Adrenal gland (tissue), 9 donors: ENCODE measurements at regions not wholly inside any gene's neighbourhood (a gene's known extent, or its start where the extent isn't known, plus 50 kb on each side); places are given as distances from the start of the nearest gene placed in this dataset.

Source experiments
- DNase-seq, 7 donors: peaks; one replicate each; pipeline ENCODE4 v3.0.0-alpha.2; 2019 to 2020
- H3K27ac ChIP-seq, 5 donors: fragments of 200-600 bp; sonication (generic) in 4 of 5; 1 replicate in 3 of 5; 2 replicates in 2 of 5; pipeline versions ENCODE4 v1.5.1 to v1.8.0; 2016 to 2020; ENCODE audit warnings: mild to moderate bottlenecking in 1 of 5
- H3K27me3 ChIP-seq: fragments of 200-600 bp; 2 replicates; pipeline ENCODE4 v1.8.0; 2021
- H3K36me3 ChIP-seq, 2 donors: fragments of 200-600 bp; replicated peaks in 1 of 2; 1 replicate in 1 of 2; 2 replicates in 1 of 2; pipeline versions ENCODE4 v1.5.1 to v1.8.0; 2018 to 2022
- H3K4me1 ChIP-seq, 2 donors: fragments of 200-600 bp; replicated peaks in 1 of 2; 1 replicate in 1 of 2; 2 replicates in 1 of 2; pipeline versions ENCODE4 v1.5.1 to v1.8.0; 2018 to 2021
- H3K4me3 ChIP-seq, 4 donors: fragments of 200-600 bp; sonication (generic) in 3 of 4; one replicate each; pipeline ENCODE4 v1.5.1; 2016 to 2018
- H3K9me3 ChIP-seq, 3 donors: fragments of 200-600 bp; sonication (generic) in 1 of 3; replicated peaks in 1 of 3; 1 replicate in 2 of 3; 2 replicates in 1 of 3; pipeline versions ENCODE4 v1.5.1 to v1.8.0; 2016 to 2021
- CTCF ChIP-seq, 6 experiments: fragments of 450-650 bp in 4 of 6; fragments of 200-600 bp in 2 of 6; sonication (generic) in 1 of 6; IDR thresholded peaks; 1 replicate in 5 of 6; 2 replicates in 1 of 6; pipeline versions ENCODE4 v1.5.1 to v1.8.0; 2016 to 2021; ENCODE audit warnings: antibody characterized with exemption in 6 of 6, mild to moderate bottlenecking in 2 of 6, moderate library complexity in 1 of 6
- POLR2A ChIP-seq, 2 donors: fragments of 450-650 bp; IDR thresholded peaks; one replicate each; pipeline ENCODE4 v1.6.1; 2017; ENCODE audit warnings: antibody characterized with exemption in 2 of 2, mild to moderate bottlenecking in 2 of 2, moderate library complexity in 1 of 2
- WGBS, 4 donors: extraction: QIAGEN DNeasy Blood & Tissue Kit in 2 of 4; methylation state at CpG; one replicate each; pipeline versions ENCODE4 v1.1.5 to v1.1.7; 2013 to 2017; 5-methylcytosine and 5-hydroxymethylcytosine counted together
- intact Hi-C, 2 donors: fragments of 100-400 bp; cut with DNase I; formaldehyde crosslinking; loops; one replicate each; pipeline versions ENCODE4 v1.14.1 to v1.15.0; 2022 to 2023
- donor health status: healthy with polysubstance abuse.
- donor health status: Bipolar disorder and iron deficiency.
- donor health status: DM: yes; HTN: yes; CAD: no.
- donor health status: DM: no; HTN: no; CAD: no.
- donor health status: DM: no; HTN: no; CAD: no.

GRCh38 chr16:51355195-51355594, 204.1 kb upstream of the SALL1 start:
- TF ChIP-seq CTCF (IDR thresholded peaks at IDR 0.05), result no peak
- no peak for TF ChIP-seq POLR2A (IDR thresholded peaks at IDR 0.05)
- Histone ChIP-seq H3K27me3 (no peaks in the 10 kb centered on the region), H3K4me3 (no peak overlapping the region), H3K36me3 (no peaks in the 10 kb centered on the region), H3K9me3 (no peaks in the 10 kb centered on the region), H3K4me1 (no peaks in the 10 kb centered on the region), H3K27ac (no peak overlapping the region)
- DNase-seq, result no peak
- 59 to 71% (median 70%) methylated on average over 6 of the region's 6 CpGs for WGBS, 4 donors
- intact Hi-C loops, result no loop called here

- no peak for DNase-seq
- H3K9me3 ChIP-seq, result no peaks in the 10 kb centered on the region
- H3K27me3 ChIP-seq, result no peaks in the 10 kb centered on the region
- WGBS, 4 donors, result 59 to 71% (median 65%) methylated on average over 3 of the region's 3 CpGs
- H3K27ac ChIP-seq, result no peak overlapping the region
- no peaks in the 10 kb centered on the region for H3K4me1 ChIP-seq
- intact Hi-C loops, result no loop called here
- H3K4me3 ChIP-seq, result no peak overlapping the region
- H3K36me3 ChIP-seq, result no peaks in the 10 kb centered on the region
- TF ChIP-seq CTCF (IDR thresholded peaks at IDR 0.05), result no peak
- no peak for TF ChIP-seq POLR2A (IDR thresholded peaks at IDR 0.05)
Measured at GRCh38 chr16:51353055-51353454, 202.0 kb upstream of the SALL1 start.

GRCh38 chr16:51349626-51350025, 198.6 kb upstream of the SALL1 start:
- Histone ChIP-seq H3K27ac (no peak overlapping the region), H3K9me3 (no peaks in the 10 kb centered on the region), H3K4me1 (no peaks in the 10 kb centered on the region), H3K27me3 (no peaks in the 10 kb centered on the region), H3K36me3 (no peaks in the 10 kb centered on the region), H3K4me3 (no peak overlapping the region)
- TF ChIP-seq POLR2A (IDR thresholded peaks at IDR 0.05) (no peak), CTCF (IDR thresholded peaks at IDR 0.05) (no peak)
- WGBS, 4 donors, result 83 to 93% (median 86%) methylated on average over 1 to 3 of the region's 3 CpGs
- DNase-seq, result no peak
- intact Hi-C loops, result no loop called here

GRCh38 chr16:51343411-51343810, 192.3 kb upstream of the SALL1 start:
- Histone ChIP-seq H3K27ac (no peak overlapping the region), H3K27me3 (no peaks in the 10 kb centered on the region), H3K9me3 (no peaks in the 10 kb centered on the region), H3K36me3 (no peaks in the 10 kb centered on the region), H3K4me1 (no peaks in the 10 kb centered on the region), H3K4me3 (no peak overlapping the region)
- DNase-seq, result no peak
- TF ChIP-seq CTCF (IDR thresholded peaks at IDR 0.05) (no peak), POLR2A (IDR thresholded peaks at IDR 0.05) (no peak)
- intact Hi-C loops, result no loop called here
- WGBS, 4 donors, result 57 to 66% (median 62%) methylated on average over 4 of the region's 4 CpGs
